ENCODE measurements at regions not wholly inside any gene's neighbourhood (a gene's known extent, or its start where the extent isn't known, plus 50 kb on each side); places are given as distances from the start of the nearest gene placed in this dataset.

- DNase-seq (no peak), ATAC-seq (ENCODE audit: poor library complexity) (no peak)
- intact Hi-C loops (cut with DNase I) = no loop called here
Measured at GRCh38 chr6:133190912-133191311, 50.2 kb upstream of the EYA4 start.

- intact Hi-C loops (cut with DNase I) = no loop called here
- DNase-seq (no peak), ATAC-seq (ENCODE audit: poor library complexity) (no peak)
Measured at GRCh38 chr6:133191323-133191722, 49.8 kb upstream of the EYA4 start.

All from Right ventricle myocardium superior (tissue), 1 donor.